ENCODE measurements at regions not wholly inside any gene's neighbourhood (a gene's known extent, or its start where the extent isn't known, plus 50 kb on each side); places are given as distances from the start of the nearest gene placed in this dataset.
A peak's percentile ranks its signal among the peaks of the same experiment; 100 is the strongest.

GRCh38 chr13:59480396-59481259, 683.1 kb downstream of the DIAPH3 start:
- 42% methylated on average over 2 of the region's 7 CpGs for WGBS (ENCODE audit: insufficient coverage)
- Histone ChIP-seq H3K4me3 (ENCODE audit: low read depth, low read length) (no peak overlapping the region), H3K36me3 (ENCODE audit: control insufficient read depth, insufficient read depth, low read length) (no peaks in the 10 kb centered on the region), H3K27me3 (ENCODE audit: control insufficient read depth, insufficient read depth, low read length) (no peaks in the 10 kb centered on the region), H3K9me3 (ENCODE audit: control insufficient read depth, insufficient read depth, low read length) (no peaks in the 10 kb centered on the region), H3K27ac (ENCODE audit: low read depth, low read length) (no peak overlapping the region), H3K4me1 (ENCODE audit: control insufficient read depth, insufficient read depth, low read length) (no peaks in the 10 kb centered on the region)
- peak in 1 of 6 donors; percentile 78 for DNase-seq (ENCODE audit: low read depth in 4 of 6, low spot score in 6 of 6)

- DNase-seq (ENCODE audit: low read depth in 4 of 6, low spot score in 6 of 6) = no peak
- no peaks in the 10 kb centered on the region for H3K4me1 ChIP-seq (ENCODE audit: control insufficient read depth, insufficient read depth, low read length)
- no peaks in the 10 kb centered on the region for H3K9me3 ChIP-seq (ENCODE audit: control insufficient read depth, insufficient read depth, low read length)
- H3K27ac ChIP-seq (ENCODE audit: low read depth, low read length) = no peak overlapping the region
- H3K36me3 ChIP-seq (ENCODE audit: control insufficient read depth, insufficient read depth, low read length) = no peaks in the 10 kb centered on the region
- 29% methylated on average over 3 of the region's 5 CpGs for WGBS (ENCODE audit: insufficient coverage)
- H3K4me3 ChIP-seq (ENCODE audit: low read depth, low read length) = no peak overlapping the region
- H3K27me3 ChIP-seq (ENCODE audit: control insufficient read depth, insufficient read depth, low read length) = no peaks in the 10 kb centered on the region
These were observed 680.1 kb downstream of the DIAPH3 start for GRCh38 chr13:59483501-59484145.

GRCh38 chr13:59487883-59488282, 675.8 kb downstream of the DIAPH3 start:
- no peak overlapping the region for H3K27ac ChIP-seq (ENCODE audit: low read depth, low read length)
- H3K9me3 ChIP-seq (ENCODE audit: control insufficient read depth, insufficient read depth, low read length) = no peaks in the 10 kb centered on the region
- no peaks in the 10 kb centered on the region for H3K4me1 ChIP-seq (ENCODE audit: control insufficient read depth, insufficient read depth, low read length)
- H3K4me3 ChIP-seq (ENCODE audit: low read depth, low read length) = no peak overlapping the region
- WGBS (ENCODE audit: insufficient coverage) = no CpG with 5 or more reads among the region's 3 CpGs
- no peaks in the 10 kb centered on the region for H3K36me3 ChIP-seq (ENCODE audit: control insufficient read depth, insufficient read depth, low read length)
- no peaks in the 10 kb centered on the region for H3K27me3 ChIP-seq (ENCODE audit: control insufficient read depth, insufficient read depth, low read length)
- no peak for DNase-seq (ENCODE audit: low read depth in 4 of 6, low spot score in 6 of 6)

GRCh38 chr13:59488436-59488835, 675.3 kb downstream of the DIAPH3 start:
- no peak overlapping the region for H3K4me3 ChIP-seq (ENCODE audit: low read depth, low read length)
- WGBS (ENCODE audit: insufficient coverage) = no CpG with 5 or more reads among the region's 2 CpGs
- no peaks in the 10 kb centered on the region for H3K36me3 ChIP-seq (ENCODE audit: control insufficient read depth, insufficient read depth, low read length)
- DNase-seq (ENCODE audit: low read depth in 4 of 6, low spot score in 6 of 6) = no peak
- H3K9me3 ChIP-seq (ENCODE audit: control insufficient read depth, insufficient read depth, low read length) = no peaks in the 10 kb centered on the region
- H3K27ac ChIP-seq (ENCODE audit: low read depth, low read length) = no peak overlapping the region
- no peaks in the 10 kb centered on the region for H3K27me3 ChIP-seq (ENCODE audit: control insufficient read depth, insufficient read depth, low read length)
- H3K4me1 ChIP-seq (ENCODE audit: control insufficient read depth, insufficient read depth, low read length) = no peaks in the 10 kb centered on the region

- no peak overlapping the region for H3K4me3 ChIP-seq (ENCODE audit: low read depth, low read length)
- no peak for DNase-seq (ENCODE audit: low read depth in 4 of 6, low spot score in 6 of 6)
- 100% methylated on average over 1 of the region's 1 CpG for WGBS (ENCODE audit: insufficient coverage)
These were observed 673.1 kb downstream of the DIAPH3 start for GRCh38 chr13:59490651-59491050.

GRCh38 chr13:59492030-59492636, 671.6 kb downstream of the DIAPH3 start:
- no CpG with 5 or more reads among the region's 2 CpGs for WGBS (ENCODE audit: insufficient coverage)
- no peak overlapping the region for H3K4me3 ChIP-seq (ENCODE audit: low read depth, low read length)
- H3K9me3 ChIP-seq (ENCODE audit: control insufficient read depth, insufficient read depth, low read length) = no peaks in the 10 kb centered on the region
- no peaks in the 10 kb centered on the region for H3K27me3 ChIP-seq (ENCODE audit: control insufficient read depth, insufficient read depth, low read length)
- H3K27ac ChIP-seq (ENCODE audit: low read depth, low read length) = no peak overlapping the region
- DNase-seq (ENCODE audit: low read depth in 4 of 6, low spot score in 6 of 6) = peak in 1 of 6 donors; percentile 42
- H3K36me3 ChIP-seq (ENCODE audit: control insufficient read depth, insufficient read depth, low read length) = no peaks in the 10 kb centered on the region
- H3K4me1 ChIP-seq (ENCODE audit: control insufficient read depth, insufficient read depth, low read length) = no peaks in the 10 kb centered on the region

More at GRCh38 chr13:59490651-59491050, 673.1 kb downstream of the DIAPH3 start:
- H3K27ac ChIP-seq (ENCODE audit: low read depth, low read length) = no peak overlapping the region
- no peaks in the 10 kb centered on the region for H3K36me3 ChIP-seq (ENCODE audit: control insufficient read depth, insufficient read depth, low read length)
- H3K9me3 ChIP-seq (ENCODE audit: control insufficient read depth, insufficient read depth, low read length) = no peaks in the 10 kb centered on the region
- H3K27me3 ChIP-seq (ENCODE audit: control insufficient read depth, insufficient read depth, low read length) = no peaks in the 10 kb centered on the region
- H3K4me1 ChIP-seq (ENCODE audit: control insufficient read depth, insufficient read depth, low read length) = no peaks in the 10 kb centered on the region

- no peaks in the 10 kb centered on the region for H3K9me3 ChIP-seq (ENCODE audit: control insufficient read depth, insufficient read depth, low read length)
- H3K27me3 ChIP-seq (ENCODE audit: control insufficient read depth, insufficient read depth, low read length) = no peaks in the 10 kb centered on the region
- DNase-seq (ENCODE audit: low read depth in 4 of 6, low spot score in 6 of 6) = no peak
- H3K4me1 ChIP-seq (ENCODE audit: control insufficient read depth, insufficient read depth, low read length) = no peaks in the 10 kb centered on the region
- WGBS (ENCODE audit: insufficient coverage) = no CpG with 5 or more reads among the region's 1 CpG
- H3K4me3 ChIP-seq (ENCODE audit: low read depth, low read length) = no peak overlapping the region
- no peak overlapping the region for H3K27ac ChIP-seq (ENCODE audit: low read depth, low read length)
- no peaks in the 10 kb centered on the region for H3K36me3 ChIP-seq (ENCODE audit: control insufficient read depth, insufficient read depth, low read length)
These were observed 670.2 kb downstream of the DIAPH3 start for GRCh38 chr13:59493436-59493965.

GRCh38 chr13:59494151-59494550, 669.6 kb downstream of the DIAPH3 start:
- Histone ChIP-seq H3K4me3 (ENCODE audit: low read depth, low read length) (no peak overlapping the region), H3K4me1 (ENCODE audit: control insufficient read depth, insufficient read depth, low read length) (no peaks in the 10 kb centered on the region), H3K9me3 (ENCODE audit: control insufficient read depth, insufficient read depth, low read length) (no peaks in the 10 kb centered on the region), H3K36me3 (ENCODE audit: control insufficient read depth, insufficient read depth, low read length) (no peaks in the 10 kb centered on the region), H3K27ac (ENCODE audit: low read depth, low read length) (no peak overlapping the region), H3K27me3 (ENCODE audit: control insufficient read depth, insufficient read depth, low read length) (no peaks in the 10 kb centered on the region)
- peak in 1 of 6 donors; percentile 29 for DNase-seq (ENCODE audit: low read depth in 4 of 6, low spot score in 6 of 6)

GRCh38 chr13:59494560-59494970, 669.2 kb downstream of the DIAPH3 start:
- Histone ChIP-seq H3K4me3 (ENCODE audit: low read depth, low read length) (no peak overlapping the region), H3K4me1 (ENCODE audit: control insufficient read depth, insufficient read depth, low read length) (no peaks in the 10 kb centered on the region), H3K27me3 (ENCODE audit: control insufficient read depth, insufficient read depth, low read length) (no peaks in the 10 kb centered on the region), H3K9me3 (ENCODE audit: control insufficient read depth, insufficient read depth, low read length) (no peaks in the 10 kb centered on the region), H3K27ac (ENCODE audit: low read depth, low read length) (no peak overlapping the region), H3K36me3 (ENCODE audit: control insufficient read depth, insufficient read depth, low read length) (no peaks in the 10 kb centered on the region)
- WGBS (ENCODE audit: insufficient coverage) = 46% methylated on average over 3 of the region's 4 CpGs
- DNase-seq (ENCODE audit: low read depth in 4 of 6, low spot score in 6 of 6) = peak in 2 of 6 donors; percentile 65 to 75

All from spinal cord (tissue), 9 donors.